Hepatocyte (in vitro differentiated cells): ENCODE measurements at regions not wholly inside any gene's neighbourhood (a gene's known extent, or its start where the extent isn't known, plus 50 kb on each side); places are given as distances from the start of the nearest gene placed in this dataset.

Source experiments
- DNase-seq: peaks from one replicate; pipeline ENCODE4 v3.0.0-alpha.2; 2016; ENCODE audit warnings: low spot score
- H2AFZ ChIP-seq: fragments of 200-600 bp; sonication (generic); 2 replicates; pipeline ENCODE4 v1.6.0; 2016; ENCODE audit warnings: antibody characterized with exemption, mild to moderate bottlenecking
- H3K27ac ChIP-seq: fragments of 200-600 bp; sonication (generic); 2 replicates; pipeline ENCODE4 v1.5.1; 2016; ENCODE audit warnings: mild to moderate bottlenecking
- H3K27me3 ChIP-seq: fragments of 200-600 bp; sonication (generic); 2 replicates; pipeline ENCODE4 v1.6.1; 2016
- H3K36me3 ChIP-seq: fragments of 200-600 bp; sonication (generic); replicated peaks from 2 replicates; pipeline ENCODE4 v1.5.1; 2016; ENCODE audit warnings: low read depth; ENCODE audit not compliant: insufficient read depth
- H3K4me1 ChIP-seq: fragments of 200-600 bp; sonication (generic); 2 replicates; pipeline ENCODE4 v1.5.1; 2016; ENCODE audit warnings: mild to moderate bottlenecking, moderate library complexity; ENCODE audit not compliant: insufficient read depth
- H3K4me2 ChIP-seq: fragments of 200-600 bp; sonication (generic); 2 replicates; pipeline ENCODE4 v1.6.0; 2016
- H3K4me3 ChIP-seq: fragments of 200-600 bp; sonication (generic); 2 replicates; pipeline ENCODE4 v1.5.1; 2016; ENCODE audit warnings: mild to moderate bottlenecking
- H3K79me2 ChIP-seq: fragments of 200-600 bp; sonication (generic); 2 replicates; pipeline ENCODE4 v1.6.0; 2017; ENCODE audit warnings: mild to moderate bottlenecking
- H3K9me2 ChIP-seq: fragments of 200-600 bp; sonication (generic); replicated peaks from 2 replicates; pipeline ENCODE4 v1.6.0; 2017; ENCODE audit warnings: mild to moderate bottlenecking; ENCODE audit not compliant: insufficient read depth
- H3K9me3 ChIP-seq: fragments of 200-600 bp; sonication (generic); 2 replicates; pipeline ENCODE4 v1.5.1; 2016; ENCODE audit warnings: low read depth, mild to moderate bottlenecking
- H4K20me1 ChIP-seq: fragments of 200-600 bp; sonication (generic); 2 replicates; pipeline ENCODE4 v1.6.0; 2016; ENCODE audit warnings: mild to moderate bottlenecking; ENCODE audit not compliant: insufficient read depth, poor library complexity, severe bottlenecking
- EZH2 ChIP-seq: fragments of 200-600 bp; sonication (generic); IDR thresholded peaks from 2 replicates; pipeline ENCODE4 v1.6.1; 2016; ENCODE audit warnings: antibody characterized with exemption, mild to moderate bottlenecking, borderline replicate concordance
- EZH2phosphoT487 ChIP-seq: fragments of 200-600 bp; sonication (generic); IDR thresholded peaks from one replicate; pipeline ENCODE4 v1.6.1; 2018; ENCODE audit warnings: antibody characterized with exemption, mild to moderate bottlenecking, low read depth, moderate library complexity; ENCODE audit not compliant: unreplicated experiment, severe bottlenecking
- WGBS: methylation state at CpG from one replicate; pipeline ENCODE4 v1.1.6; 2016; ENCODE audit warnings: low lambda C conversion rate; ENCODE audit errors: missing lambda C conversion rate; 5-methylcytosine and 5-hydroxymethylcytosine counted together
- TF ChIP-seq, protein P1 (sequence below): fragments of 200-600 bp; sonication (generic); IDR thresholded peaks from 2 replicates; pipeline ENCODE4 v1.5.1; 2016; ENCODE audit warnings: antibody characterized with exemption, mild to moderate bottlenecking; ENCODE audit not compliant: poor library complexity

DNA sequence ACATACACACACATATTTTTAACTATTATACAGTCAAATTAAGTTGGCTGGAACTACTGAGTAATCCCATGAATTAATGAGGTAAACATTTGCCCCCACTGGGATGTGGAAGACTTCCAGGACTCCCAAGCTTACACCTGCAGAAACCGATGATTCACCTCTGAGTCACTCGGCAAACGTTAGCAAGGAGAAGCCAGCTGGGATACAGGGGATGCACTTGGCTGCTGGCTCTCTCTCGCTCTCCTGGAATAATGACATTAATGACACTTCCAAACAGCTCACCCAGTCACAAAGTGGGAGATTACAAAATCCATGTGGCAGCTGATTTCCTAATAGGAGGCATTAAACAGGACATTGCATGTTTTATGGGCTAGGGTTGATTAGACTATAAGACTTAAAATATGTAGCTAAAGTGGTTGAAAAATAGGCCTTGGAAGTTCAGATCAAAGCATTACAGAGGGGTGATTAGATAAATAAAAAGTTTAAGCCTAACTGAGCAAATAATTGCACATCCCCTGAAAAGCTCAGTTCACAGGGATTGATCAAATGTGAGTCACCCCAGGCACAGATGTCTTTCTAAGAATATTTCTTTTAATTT is 500.9 kb downstream of the SOX2 start:
- Histone ChIP-seq H3K9me3 (no peaks in the 10 kb centered on the region), H3K27me3 (no peaks in the 10 kb centered on the region), H3K27ac (peak overlapping the region; percentile 7), H3K4me3 (no peak overlapping the region), H3K9me2 (no peaks in the 10 kb centered on the region), H2AFZ (no peak overlapping the region), H3K4me1 (no peaks in the 10 kb centered on the region), H3K36me3 (no peaks in the 10 kb centered on the region), H3K4me2 (no peak overlapping the region), H4K20me1 (no peaks in the 10 kb centered on the region), H3K79me2 (no peaks in the 10 kb centered on the region)
- WGBS: 9% methylated on average over 4 of the region's 4 CpGs
- peak; percentile 84 for DNase-seq
- TF ChIP-seq EZH2 (no peak), EZH2phosphoT487 (no peak)
- TF ChIP-seq, protein P1, sequence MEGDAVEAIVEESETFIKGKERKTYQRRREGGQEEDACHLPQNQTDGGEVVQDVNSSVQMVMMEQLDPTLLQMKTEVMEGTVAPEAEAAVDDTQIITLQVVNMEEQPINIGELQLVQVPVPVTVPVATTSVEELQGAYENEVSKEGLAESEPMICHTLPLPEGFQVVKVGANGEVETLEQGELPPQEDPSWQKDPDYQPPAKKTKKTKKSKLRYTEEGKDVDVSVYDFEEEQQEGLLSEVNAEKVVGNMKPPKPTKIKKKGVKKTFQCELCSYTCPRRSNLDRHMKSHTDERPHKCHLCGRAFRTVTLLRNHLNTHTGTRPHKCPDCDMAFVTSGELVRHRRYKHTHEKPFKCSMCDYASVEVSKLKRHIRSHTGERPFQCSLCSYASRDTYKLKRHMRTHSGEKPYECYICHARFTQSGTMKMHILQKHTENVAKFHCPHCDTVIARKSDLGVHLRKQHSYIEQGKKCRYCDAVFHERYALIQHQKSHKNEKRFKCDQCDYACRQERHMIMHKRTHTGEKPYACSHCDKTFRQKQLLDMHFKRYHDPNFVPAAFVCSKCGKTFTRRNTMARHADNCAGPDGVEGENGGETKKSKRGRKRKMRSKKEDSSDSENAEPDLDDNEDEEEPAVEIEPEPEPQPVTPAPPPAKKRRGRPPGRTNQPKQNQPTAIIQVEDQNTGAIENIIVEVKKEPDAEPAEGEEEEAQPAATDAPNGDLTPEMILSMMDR: no peak

DNA sequence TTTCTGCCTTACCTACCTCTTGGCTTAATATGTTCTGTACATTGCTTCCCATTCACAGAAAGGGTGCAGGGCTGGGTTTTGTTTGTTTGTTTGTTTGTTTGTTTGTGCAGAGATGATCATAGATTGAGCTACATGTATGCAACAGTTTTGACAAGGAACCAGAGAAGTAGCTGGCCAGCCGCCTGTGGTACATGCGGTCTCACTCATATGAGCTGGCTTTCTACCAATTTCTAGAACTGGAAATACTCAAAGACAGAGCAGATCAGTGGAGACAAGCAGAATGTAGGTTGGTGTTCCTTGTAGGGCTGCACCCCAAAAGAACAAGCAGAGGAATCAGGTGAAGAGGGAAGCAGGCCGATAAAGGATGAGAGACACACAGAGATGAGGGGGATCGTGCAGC is 502.7 kb downstream of the SOX2 start:
- Histone ChIP-seq H3K27ac (no peak overlapping the region), H2AFZ (no peak overlapping the region), H3K79me2 (no peaks in the 10 kb centered on the region), H3K27me3 (no peaks in the 10 kb centered on the region), H3K36me3 (no peaks in the 10 kb centered on the region), H3K4me3 (no peak overlapping the region), H3K4me2 (no peak overlapping the region), H3K9me2 (no peaks in the 10 kb centered on the region), H3K4me1 (no peaks in the 10 kb centered on the region), H3K9me3 (no peaks in the 10 kb centered on the region), H4K20me1 (no peaks in the 10 kb centered on the region)
- TF ChIP-seq EZH2 (no peak), EZH2phosphoT487 (no peak)
- TF ChIP-seq, protein P1: no peak
- 93% methylated on average over 4 of the region's 4 CpGs for WGBS
- DNase-seq: no peak

DNA sequence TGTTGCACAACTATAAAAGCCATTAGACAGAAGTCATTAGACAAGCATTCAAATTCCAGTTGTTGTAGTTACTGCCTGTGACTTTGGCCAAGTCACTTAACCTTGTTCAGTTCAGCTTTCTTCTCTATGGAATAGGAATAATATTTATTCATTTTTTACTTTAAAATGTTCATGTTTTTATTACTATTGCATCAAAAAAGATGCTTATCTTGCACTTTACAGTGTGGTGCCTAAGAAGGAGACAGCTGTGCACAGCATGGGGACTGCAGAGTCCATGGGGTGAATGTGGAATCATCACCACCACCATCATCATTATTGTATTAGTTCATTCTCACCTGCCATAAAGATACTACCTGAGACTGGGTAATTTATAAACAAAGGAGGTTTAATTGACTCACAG is 504.2 kb downstream of the SOX2 start:
- H3K36me3 ChIP-seq: no peaks in the 10 kb centered on the region
- H3K27me3 ChIP-seq: no peaks in the 10 kb centered on the region
- H3K4me2 ChIP-seq: no peak overlapping the region
- H3K4me1 ChIP-seq: no peaks in the 10 kb centered on the region
- H2AFZ ChIP-seq: no peak overlapping the region
- H3K9me2 ChIP-seq: no peaks in the 10 kb centered on the region
- DNase-seq: no peak
- no peaks in the 10 kb centered on the region for H3K9me3 ChIP-seq
- no peak overlapping the region for H3K4me3 ChIP-seq
- no peaks in the 10 kb centered on the region for H3K79me2 ChIP-seq
- H3K27ac ChIP-seq: no peak overlapping the region
- no peak for TF ChIP-seq EZH2phosphoT487
- no peak for TF ChIP-seq EZH2
- TF ChIP-seq, protein P1: no peak
- H4K20me1 ChIP-seq: no peaks in the 10 kb centered on the region
